RPMI7951 (cell line): ENCODE measurements at regions not wholly inside any gene's neighbourhood (a gene's known extent, or its start where the extent isn't known, plus 50 kb on each side); places are given as distances from the start of the nearest gene placed in this dataset.

ENCODE experiments used
- DNase-seq: peaks from one replicate; pipeline ENCODE4 v3.0.0-alpha.2; 2012; ENCODE audit warnings: low read depth

- DNase-seq, result no peak
Measured at GRCh38 chr2:9105601-9106337, 100.8 kb upstream of the ASAP2 start.

- DNase-seq, result no peak
Measured at GRCh38 chr2:9103663-9104277, 100.3 kb upstream of the MBOAT2 start.

GRCh38 chr2:9102861-9103662 is 99.6 kb upstream of the MBOAT2 start:
- no peak for DNase-seq

GRCh38 chr2:9101763-9102425 is 98.4 kb upstream of the MBOAT2 start:
- no peak for DNase-seq

- no peak for DNase-seq
Measured at GRCh38 chr2:9100080-9100876, 96.8 kb upstream of the MBOAT2 start.

GRCh38 chr2:9099341-9099751 is 95.9 kb upstream of the MBOAT2 start:
- DNase-seq, result peak; percentile 68

GRCh38 chr2:9097892-9098291 is 94.4 kb upstream of the MBOAT2 start:
- no peak for DNase-seq

GRCh38 chr2:9097239-9097638 is 93.8 kb upstream of the MBOAT2 start:
- DNase-seq, result no peak

- no peak for DNase-seq
Measured at GRCh38 chr2:9096761-9097160, 93.3 kb upstream of the MBOAT2 start.

GRCh38 chr2:9095690-9096089 is 92.2 kb upstream of the MBOAT2 start:
- DNase-seq, result peak; percentile 35

GRCh38 chr2:9095226-9095625 is 91.7 kb upstream of the MBOAT2 start:
- DNase-seq, result no peak

GRCh38 chr2:9094117-9094516 is 90.6 kb upstream of the MBOAT2 start:
- no peak for DNase-seq

- no peak for DNase-seq
Measured at GRCh38 chr2:9093324-9093723, 89.8 kb upstream of the MBOAT2 start.

- DNase-seq, result no peak
Measured at GRCh38 chr2:9092383-9093282, 89.1 kb upstream of the MBOAT2 start.

GRCh38 chr2:9091811-9092210 is 88.3 kb upstream of the MBOAT2 start:
- no peak for DNase-seq

- no peak for DNase-seq
Measured at GRCh38 chr2:9089831-9090230, 86.3 kb upstream of the MBOAT2 start.

- peak; percentile 49 for DNase-seq
Measured at GRCh38 chr2:9087121-9087681, 83.7 kb upstream of the MBOAT2 start.

GRCh38 chr2:9086465-9086864 is 83.0 kb upstream of the MBOAT2 start:
- DNase-seq, result no peak

- no peak for DNase-seq
Measured at GRCh38 chr2:9085353-9085752, 81.9 kb upstream of the MBOAT2 start.

GRCh38 chr2:9083287-9083686 is 79.8 kb upstream of the MBOAT2 start:
- DNase-seq, result no peak
